Keratinocyte (primary cell): ENCODE measurements at regions not wholly inside any gene's neighbourhood (a gene's known extent, or its start where the extent isn't known, plus 50 kb on each side); places are given as distances from the start of the nearest gene placed in this dataset.

Source experiments
- DNase-seq: peaks from one replicate; pipeline ENCODE4 v3.0.0-alpha.2; 2011; ENCODE audit warnings: low read depth, missing footprints, low spot score
- FAIRE-seq: peaks from 2 replicates; lab custom pipeline; 2011; peaks lifted over from hg19 to GRCh38; lab: Jason Lieb, UNC
- H2AFZ ChIP-seq: 2 replicates; pipeline ENCODE4 v1.6.0; 2012; ENCODE audit warnings: low read length, control low read depth, inconsistent platforms; ENCODE audit not compliant: control insufficient read depth
- H3K27ac ChIP-seq: 2 replicates; pipeline ENCODE4 v1.5.1; 2011; ENCODE audit warnings: low read length; ENCODE audit not compliant: control insufficient read depth, insufficient read depth
- H3K27me3 ChIP-seq: 3 replicates; pipeline ENCODE4 v1.6.0; 2011; ENCODE audit warnings: low read length; ENCODE audit not compliant: control insufficient read depth, insufficient read depth; ENCODE audit errors: extremely low read depth
- H3K36me3 ChIP-seq, 2 experiments: 2 replicates in 1 of 2; 3 replicates in 1 of 2; pipeline ENCODE4 v1.5.1; 2011; ENCODE audit warnings: low read length in 2 of 2, mild to moderate bottlenecking in 1 of 2; ENCODE audit not compliant: control insufficient read depth in 2 of 2, insufficient read depth in 2 of 2; ENCODE audit errors: extremely low read depth in 1 of 2
- H3K4me1 ChIP-seq: 3 replicates; pipeline ENCODE4 v1.5.1; 2011; ENCODE audit warnings: low read length; ENCODE audit not compliant: control insufficient read depth, insufficient read depth; ENCODE audit errors: extremely low read depth
- H3K4me2 ChIP-seq: 3 replicates; pipeline ENCODE4 v1.6.0; 2011; ENCODE audit warnings: low read depth, low read length; ENCODE audit not compliant: control insufficient read depth, insufficient read depth; ENCODE audit errors: extremely low read depth
- H3K4me3 ChIP-seq, 3 experiments: fragments of 200-600 bp in 1 of 3; sonication (generic) in 1 of 3; 2 replicates in 2 of 3; 3 replicates in 1 of 3; pipeline ENCODE4 v1.5.1; 2011 to 2016; ENCODE audit warnings: low read length in 3 of 3, mild to moderate bottlenecking in 3 of 3, control low read depth in 2 of 3, inconsistent platforms in 1 of 3, low read depth in 1 of 3, mixed read lengths in 1 of 3, mixed run types in 1 of 3, moderate library complexity in 1 of 3; ENCODE audit not compliant: control insufficient read depth in 2 of 3, insufficient read depth in 2 of 3; ENCODE audit errors: extremely low read depth in 1 of 3
- H3K79me2 ChIP-seq: 2 replicates; pipeline ENCODE4 v1.6.0; 2012; ENCODE audit warnings: low read length; ENCODE audit not compliant: control insufficient read depth, insufficient read depth
- H3K9ac ChIP-seq: 3 replicates; pipeline ENCODE4 v1.6.0; 2011; ENCODE audit warnings: low read length; ENCODE audit not compliant: control insufficient read depth, insufficient read depth; ENCODE audit errors: extremely low read depth
- H3K9me1 ChIP-seq: 3 replicates; pipeline ENCODE4 v1.6.0; 2011; ENCODE audit warnings: low read length; ENCODE audit not compliant: control insufficient read depth, insufficient read depth; ENCODE audit errors: extremely low read depth
- H3K9me3 ChIP-seq: 2 replicates; pipeline ENCODE4 v1.5.1; 2012; ENCODE audit warnings: low read depth, low read length; ENCODE audit not compliant: control insufficient read depth
- H4K20me1 ChIP-seq: 3 replicates; pipeline ENCODE4 v1.6.0; 2011; ENCODE audit warnings: low read length; ENCODE audit not compliant: control insufficient read depth, insufficient read depth; ENCODE audit errors: extremely low read depth
- EZH2 ChIP-seq: IDR thresholded peaks from one replicate; pipeline ENCODE4 v1.6.1; 2012; ENCODE audit warnings: inconsistent platforms, mild to moderate bottlenecking, low read length, moderate library complexity
- dilution Hi-C: fragments of 300-500 bp; cut with MboI; formaldehyde crosslinking; loops from one replicate; pipeline ENCODE4 v1.7.0; 2020; ENCODE audit warnings: low sequenced_read_pairs; ENCODE audit not compliant: extremely low pct_ligation_motif_present
- TF ChIP-seq, protein P1 (sequence below), 3 experiments: IDR thresholded peaks in 1 of 3; conservative IDR thresholded peaks in 1 of 3; optimal IDR thresholded peaks in 1 of 3; 2 replicates in 2 of 3; 3 replicates in 1 of 3; pipeline versions ENCODE3 to v1.5.1; 2011; ENCODE audit warnings: low read length in 3 of 3, mild to moderate bottlenecking in 3 of 3, moderate library complexity in 2 of 3, control low read depth in 1 of 3, inconsistent platforms in 1 of 3; ENCODE audit not compliant: insufficient read depth in 2 of 3; ENCODE audit errors: extremely low read depth in 1 of 3

DNA sequence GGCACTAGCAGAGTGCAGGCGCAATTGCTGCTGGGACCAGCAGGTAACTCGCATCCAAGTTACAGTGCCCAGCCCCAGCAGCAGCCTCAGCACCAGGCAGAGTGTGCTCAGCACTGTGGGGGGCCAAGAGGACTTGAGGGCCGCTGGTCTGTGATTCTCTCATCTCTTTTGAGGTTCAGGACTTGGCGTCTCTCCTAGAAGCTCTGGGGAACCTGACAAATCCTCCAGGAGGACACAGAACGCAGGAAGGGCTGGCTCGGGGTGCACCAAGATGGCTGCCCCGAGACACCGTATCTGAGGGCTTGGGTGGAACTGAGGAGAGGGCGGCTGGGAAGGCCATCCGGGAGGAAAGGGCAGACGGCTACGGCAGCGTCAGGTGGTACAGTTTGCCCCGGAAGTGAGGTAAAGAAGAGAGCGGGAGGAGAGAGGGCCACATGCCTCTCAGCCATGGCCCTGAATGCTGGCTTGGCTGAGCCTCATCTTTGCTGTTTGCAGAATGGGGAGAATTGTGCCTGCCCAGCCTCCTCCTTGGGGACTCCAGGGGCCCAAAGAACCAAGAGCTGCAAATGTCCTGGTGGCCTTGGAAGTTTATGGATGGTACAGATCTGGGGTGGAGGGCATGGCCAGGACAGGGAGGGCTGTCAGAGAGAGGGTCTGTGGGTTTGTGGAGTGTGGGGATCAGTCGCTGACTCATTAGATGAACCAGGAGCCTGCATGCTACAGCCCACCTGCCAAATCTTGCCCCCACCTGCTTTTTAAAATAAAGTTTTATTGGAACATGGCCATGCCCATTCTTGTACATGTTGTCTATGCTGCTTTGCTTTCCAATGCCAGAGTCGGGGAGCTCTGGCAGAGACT lies 78.0 kb downstream of the MYEOV start:
- Histone ChIP-seq H3K4me3 (no peak overlapping the region), H3K4me1 (peaks cover 28% of the 10 kb centered on the region), H4K20me1 (no peaks in the 10 kb centered on the region), H3K4me2 (no peak overlapping the region), H3K9ac (no peak overlapping the region), H3K36me3 (no peaks in the 10 kb centered on the region), H3K27ac (no peak overlapping the region), H3K9me1 (no peaks in the 10 kb centered on the region), H2AFZ (no peak overlapping the region), H3K27me3 (no peaks in the 10 kb centered on the region), H3K9me3 (peaks cover 2% of the 10 kb centered on the region), H3K79me2 (no peaks in the 10 kb centered on the region)
- FAIRE-seq (no peak), DNase-seq (no peak)
- dilution Hi-C loops, result no loop called here
- no peak for TF ChIP-seq EZH2
- TF ChIP-seq, protein P1, sequence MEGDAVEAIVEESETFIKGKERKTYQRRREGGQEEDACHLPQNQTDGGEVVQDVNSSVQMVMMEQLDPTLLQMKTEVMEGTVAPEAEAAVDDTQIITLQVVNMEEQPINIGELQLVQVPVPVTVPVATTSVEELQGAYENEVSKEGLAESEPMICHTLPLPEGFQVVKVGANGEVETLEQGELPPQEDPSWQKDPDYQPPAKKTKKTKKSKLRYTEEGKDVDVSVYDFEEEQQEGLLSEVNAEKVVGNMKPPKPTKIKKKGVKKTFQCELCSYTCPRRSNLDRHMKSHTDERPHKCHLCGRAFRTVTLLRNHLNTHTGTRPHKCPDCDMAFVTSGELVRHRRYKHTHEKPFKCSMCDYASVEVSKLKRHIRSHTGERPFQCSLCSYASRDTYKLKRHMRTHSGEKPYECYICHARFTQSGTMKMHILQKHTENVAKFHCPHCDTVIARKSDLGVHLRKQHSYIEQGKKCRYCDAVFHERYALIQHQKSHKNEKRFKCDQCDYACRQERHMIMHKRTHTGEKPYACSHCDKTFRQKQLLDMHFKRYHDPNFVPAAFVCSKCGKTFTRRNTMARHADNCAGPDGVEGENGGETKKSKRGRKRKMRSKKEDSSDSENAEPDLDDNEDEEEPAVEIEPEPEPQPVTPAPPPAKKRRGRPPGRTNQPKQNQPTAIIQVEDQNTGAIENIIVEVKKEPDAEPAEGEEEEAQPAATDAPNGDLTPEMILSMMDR (optimal IDR thresholded peaks at IDR 0.05 in 1 of 3, IDR thresholded peaks at IDR 0.05 in 1 of 3, conservative IDR thresholded peaks at IDR 0.05 in 1 of 3; ENCODE audit: extremely low read depth in 1 of 3, insufficient read depth in 2 of 3, low read length in 3 of 3), result no peak

DNA sequence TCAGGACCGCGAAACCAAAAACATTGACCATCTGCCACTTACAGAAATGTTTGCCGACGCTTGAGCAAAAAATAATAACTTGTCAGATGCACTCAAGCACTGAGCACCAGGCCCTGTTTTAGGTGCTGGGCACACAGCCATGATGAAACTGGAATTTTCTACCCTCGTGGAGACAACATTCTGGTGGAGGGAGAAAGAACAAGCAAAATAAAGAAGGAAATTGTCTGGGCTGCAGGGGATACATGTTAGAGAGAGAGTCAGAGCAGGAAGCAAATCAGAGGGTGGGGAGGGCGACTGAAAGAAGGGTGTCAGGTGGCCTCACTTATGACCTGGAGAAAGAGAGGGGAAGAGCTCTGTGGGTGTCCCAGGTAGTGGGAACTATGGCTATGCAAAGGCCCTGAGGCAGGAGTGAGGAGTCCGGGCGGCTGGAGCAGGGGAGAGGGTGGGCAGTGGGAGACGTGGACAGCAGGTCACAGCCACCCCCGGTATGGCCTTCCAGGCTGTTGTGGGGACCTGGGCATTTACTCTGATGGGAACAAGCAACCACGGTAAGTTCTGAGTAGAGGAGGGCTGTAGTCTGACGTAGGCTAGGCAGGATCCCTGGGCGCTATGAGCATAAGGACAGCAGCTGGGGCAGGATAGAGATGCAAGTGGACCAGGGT lies 78.8 kb downstream of the MYEOV start:
- Histone ChIP-seq H3K79me2 (no peaks in the 10 kb centered on the region), H3K9me3 (peaks cover 2% of the 10 kb centered on the region), H4K20me1 (no peaks in the 10 kb centered on the region), H3K4me1 (peaks cover 36% of the 10 kb centered on the region), H3K27ac (no peak overlapping the region), H3K9ac (no peak overlapping the region), H3K27me3 (no peaks in the 10 kb centered on the region), H3K36me3 (no peaks in the 10 kb centered on the region), H3K4me2 (no peak overlapping the region), H2AFZ (no peak overlapping the region), H3K4me3 (no peak overlapping the region), H3K9me1 (no peaks in the 10 kb centered on the region)
- DNase-seq (no peak), FAIRE-seq (no peak)
- no peak for TF ChIP-seq EZH2
- TF ChIP-seq, protein P1 (optimal IDR thresholded peaks at IDR 0.05 in 1 of 3, IDR thresholded peaks at IDR 0.05 in 1 of 3, conservative IDR thresholded peaks at IDR 0.05 in 1 of 3; ENCODE audit: extremely low read depth in 1 of 3, insufficient read depth in 2 of 3, low read length in 3 of 3), result no peak
- dilution Hi-C loops, result no loop called here
